ENCODE measurements at regions not wholly inside any gene's neighbourhood (a gene's known extent, or its start where the extent isn't known, plus 50 kb on each side); places are given as distances from the start of the nearest gene placed in this dataset.
"Not testable (repeated sequence)": the region's sequence is repeated elsewhere in the genome, so short reads cannot be mapped to it uniquely, and the experiment has no call there.

DNA sequence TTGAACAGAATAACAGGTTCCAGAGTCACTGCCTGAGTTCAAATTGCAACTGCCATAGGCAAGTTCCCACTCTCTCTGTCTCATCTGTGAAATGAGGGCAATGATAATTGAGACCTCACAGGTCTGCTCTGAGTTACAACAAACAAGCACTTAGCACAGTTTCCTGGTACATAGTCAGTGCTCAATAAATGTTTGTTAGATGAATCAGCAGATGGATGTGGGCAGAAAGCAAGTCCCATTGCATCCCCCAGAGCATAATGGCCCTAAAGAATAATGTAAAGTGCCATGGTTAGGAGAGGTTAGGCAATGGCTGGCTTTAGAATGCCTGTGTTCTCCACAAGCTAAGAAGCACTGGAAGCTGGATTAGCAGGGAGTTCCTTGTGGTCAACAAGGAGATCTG is 136.5 kb upstream of the LARP1 start:
- no peak for DNase-seq

DNA sequence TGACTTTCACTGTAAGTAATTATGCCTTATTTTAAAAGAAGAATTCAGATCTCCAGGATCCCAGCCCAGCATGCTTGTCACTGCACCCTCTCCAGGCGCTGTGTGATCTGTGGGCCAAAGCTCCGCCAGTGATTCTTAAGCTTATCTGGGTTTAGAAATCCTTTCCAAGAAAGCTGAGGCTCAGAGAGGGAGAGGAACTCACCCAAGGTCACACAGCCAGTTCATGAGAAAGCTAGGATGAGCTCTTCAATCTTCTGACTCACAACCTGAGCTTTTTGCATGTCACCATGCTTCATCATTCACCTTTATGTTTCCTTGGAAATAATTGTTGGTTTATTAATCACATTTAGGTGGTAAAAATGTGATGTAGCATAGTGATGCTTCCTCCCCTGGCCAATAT is 136.6 kb upstream of the HAND1 start:
- no peak for DNase-seq

DNA sequence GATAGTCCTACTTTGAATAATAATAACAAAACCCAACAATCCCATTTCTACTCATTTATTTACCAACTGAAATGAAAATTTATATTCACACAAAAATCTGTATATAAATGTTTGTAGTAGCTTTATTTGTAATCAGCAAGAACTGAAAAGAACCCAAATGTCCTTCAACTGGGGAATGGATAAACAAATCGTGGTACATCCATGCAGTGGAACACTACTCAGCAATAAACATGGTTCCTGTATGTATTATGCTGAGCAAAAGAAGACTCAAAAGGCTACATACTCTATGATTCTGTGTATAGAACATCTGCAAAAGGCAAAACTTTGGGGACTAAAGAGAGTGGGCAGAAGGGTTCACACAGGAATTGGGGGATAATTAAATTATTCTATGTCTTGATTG is 136.1 kb upstream of the HAND1 start:
- DNase-seq = no peak

DNA sequence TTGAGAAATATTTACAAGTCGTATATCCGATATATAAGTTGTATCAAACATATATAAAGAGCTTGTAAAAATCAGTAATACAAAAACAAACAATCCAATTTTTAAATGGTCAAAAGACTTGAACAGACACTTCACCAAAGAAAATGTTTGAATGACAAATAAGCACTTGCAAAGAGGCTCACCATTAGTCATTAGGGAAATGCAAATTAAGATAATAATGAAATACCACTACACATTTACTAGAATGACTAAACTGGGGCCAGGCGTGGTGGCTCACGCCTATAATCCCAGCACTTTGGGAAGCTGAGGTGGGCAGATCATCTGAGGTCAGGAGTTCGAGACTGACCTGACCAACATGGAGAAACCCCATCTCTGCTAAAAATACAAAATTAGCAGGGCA is 134.6 kb upstream of the HAND1 start:
- DNase-seq = no peak

DNA sequence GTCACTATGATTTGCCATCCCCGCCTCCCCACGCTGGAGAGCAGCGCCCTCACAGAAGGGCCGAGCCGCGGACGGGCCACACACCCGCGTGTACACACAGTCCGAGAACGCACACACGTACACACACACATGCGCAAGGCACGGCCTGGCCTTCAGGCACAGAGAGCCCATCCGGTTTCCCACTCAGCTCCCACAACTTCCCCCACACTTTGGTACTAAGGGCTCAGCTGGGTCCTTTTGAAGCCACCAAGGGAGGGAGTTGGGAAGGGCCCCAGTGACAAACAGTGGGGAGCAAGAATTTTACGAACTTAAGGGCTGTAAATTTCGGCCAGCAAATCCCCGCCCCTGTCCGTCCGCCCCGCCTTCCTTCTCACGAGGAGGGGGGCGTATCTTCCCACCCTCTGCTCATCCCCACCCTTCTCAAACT is 133.3 kb upstream of the HAND1 start:
- DNase-seq = peak; percentile 33

DNA sequence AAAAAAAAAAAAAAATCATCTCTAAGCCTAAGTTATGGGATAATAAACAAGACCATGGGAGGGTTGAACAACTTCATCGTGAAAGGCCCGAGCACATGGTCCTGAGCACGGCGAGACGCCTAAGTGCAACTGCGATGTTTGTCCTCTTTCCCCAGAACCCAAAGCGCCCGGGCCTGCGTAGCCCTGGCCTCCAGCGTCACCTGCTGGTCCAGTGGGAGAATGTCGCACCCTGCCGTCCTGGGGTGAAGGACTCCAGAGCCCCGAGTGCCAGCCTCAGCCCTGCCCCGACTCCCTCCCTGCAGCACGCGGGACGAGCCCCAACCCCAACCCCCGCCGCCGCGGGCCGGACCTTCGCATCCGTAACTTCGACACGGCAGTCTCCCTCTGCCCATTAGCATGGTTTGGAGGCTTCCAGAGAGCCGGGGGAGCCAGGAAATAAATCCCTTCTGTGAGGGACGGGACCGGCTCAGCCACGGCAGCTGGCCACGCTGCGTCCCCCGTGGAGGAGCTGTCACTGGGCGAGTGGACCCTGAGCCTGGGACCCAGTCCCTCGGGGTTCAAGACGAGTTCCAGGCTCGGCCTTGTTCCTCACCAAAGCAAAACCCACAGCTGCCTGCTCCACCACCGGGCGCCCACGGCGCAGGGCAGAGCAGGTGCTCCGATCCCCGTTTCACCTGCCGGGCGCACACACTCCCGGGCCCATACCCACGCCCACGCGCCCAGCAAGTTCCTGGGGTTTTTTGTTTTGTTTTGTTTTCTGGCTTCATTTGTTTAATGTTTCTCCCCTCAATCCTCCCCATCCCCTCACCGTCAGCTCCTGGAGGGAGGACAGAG is 132.5 kb upstream of the HAND1 start:
- DNase-seq = peak; percentile 84

DNA sequence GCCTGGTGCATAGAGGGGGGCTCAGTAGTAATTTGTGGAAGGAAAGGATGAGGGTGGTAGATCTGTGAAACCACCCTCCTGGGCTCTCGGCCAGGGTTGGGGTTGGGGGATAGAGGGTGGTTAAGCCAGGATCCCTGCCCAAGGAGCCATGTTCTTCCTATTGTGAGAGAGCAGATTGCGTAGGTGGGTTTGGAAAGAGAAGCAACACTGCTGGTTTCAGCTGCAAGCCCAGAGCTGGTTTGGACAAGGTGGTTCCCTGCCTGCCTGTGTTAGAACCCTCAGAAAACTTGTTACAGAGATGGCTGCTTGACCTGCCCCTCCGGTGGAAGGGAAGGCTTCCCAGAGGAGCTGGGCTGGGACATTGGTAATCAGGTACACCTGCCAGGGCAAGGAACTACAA is 131.2 kb upstream of the HAND1 start:
- no peak for DNase-seq

DNA sequence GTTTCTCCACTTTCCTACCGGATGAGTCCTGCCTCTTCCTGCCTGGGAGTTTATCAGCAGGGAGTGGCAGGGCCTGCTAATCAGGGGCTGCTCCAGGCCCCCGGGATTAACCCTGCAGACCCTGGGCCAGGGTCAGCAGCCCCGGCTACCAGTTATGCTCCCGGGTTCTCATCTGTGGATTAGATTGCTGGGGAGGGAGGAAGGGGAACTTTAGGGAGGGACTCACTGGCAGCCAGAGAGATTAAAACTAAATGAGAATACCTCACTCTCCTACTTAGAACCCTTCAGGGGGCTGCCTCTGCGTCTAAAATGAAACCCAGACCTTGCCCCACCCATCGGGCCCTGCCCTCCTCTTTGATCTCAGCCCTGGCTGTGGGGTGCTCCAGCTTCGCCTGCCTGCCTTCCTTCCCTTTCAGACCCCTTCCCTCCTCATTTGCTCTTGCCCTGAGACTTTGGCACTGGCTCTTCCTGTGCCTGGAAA is 130.5 kb upstream of the HAND1 start:
- DNase-seq = no peak

DNA sequence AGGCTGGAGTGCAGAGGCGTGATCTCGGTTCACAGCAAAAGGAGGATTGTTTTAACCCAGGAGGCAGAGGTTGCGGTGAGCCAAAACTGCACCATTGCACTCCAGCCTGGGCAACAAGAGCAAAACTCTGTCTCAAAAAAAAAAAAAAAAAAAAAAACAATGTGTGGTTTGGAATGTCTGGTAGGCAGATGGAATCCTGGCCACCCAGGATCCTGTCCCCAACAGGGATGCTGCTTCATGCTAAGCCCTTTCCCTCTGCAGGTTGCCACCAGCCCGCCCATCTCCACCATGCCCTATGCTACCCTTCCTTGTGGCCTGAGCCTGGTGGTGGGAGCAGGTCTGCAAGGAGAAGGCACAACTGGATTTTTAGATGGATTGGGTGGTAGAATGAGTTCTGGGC is 129.7 kb upstream of the HAND1 start:
- DNase-seq = no peak

DNA sequence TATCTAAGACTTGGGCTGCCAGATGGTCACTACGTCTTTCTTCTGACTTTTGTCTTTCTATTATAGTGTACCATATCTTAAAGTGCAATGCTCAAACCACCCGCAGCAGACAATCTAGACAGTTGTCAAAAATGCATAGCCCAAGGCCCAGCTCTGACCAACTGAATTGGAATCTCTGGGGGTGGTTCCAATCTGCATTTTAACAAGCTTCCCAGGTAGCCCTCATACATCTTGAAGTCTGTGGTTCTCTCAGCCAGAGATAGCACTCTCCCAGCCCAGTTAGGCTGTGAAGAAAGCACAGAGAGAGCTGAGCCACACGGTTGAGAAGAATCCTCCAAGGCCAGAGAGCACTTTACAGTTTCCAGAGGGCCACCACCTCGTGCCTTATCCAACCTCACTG is 128.2 kb upstream of the HAND1 start:
- DNase-seq = no peak

DNA sequence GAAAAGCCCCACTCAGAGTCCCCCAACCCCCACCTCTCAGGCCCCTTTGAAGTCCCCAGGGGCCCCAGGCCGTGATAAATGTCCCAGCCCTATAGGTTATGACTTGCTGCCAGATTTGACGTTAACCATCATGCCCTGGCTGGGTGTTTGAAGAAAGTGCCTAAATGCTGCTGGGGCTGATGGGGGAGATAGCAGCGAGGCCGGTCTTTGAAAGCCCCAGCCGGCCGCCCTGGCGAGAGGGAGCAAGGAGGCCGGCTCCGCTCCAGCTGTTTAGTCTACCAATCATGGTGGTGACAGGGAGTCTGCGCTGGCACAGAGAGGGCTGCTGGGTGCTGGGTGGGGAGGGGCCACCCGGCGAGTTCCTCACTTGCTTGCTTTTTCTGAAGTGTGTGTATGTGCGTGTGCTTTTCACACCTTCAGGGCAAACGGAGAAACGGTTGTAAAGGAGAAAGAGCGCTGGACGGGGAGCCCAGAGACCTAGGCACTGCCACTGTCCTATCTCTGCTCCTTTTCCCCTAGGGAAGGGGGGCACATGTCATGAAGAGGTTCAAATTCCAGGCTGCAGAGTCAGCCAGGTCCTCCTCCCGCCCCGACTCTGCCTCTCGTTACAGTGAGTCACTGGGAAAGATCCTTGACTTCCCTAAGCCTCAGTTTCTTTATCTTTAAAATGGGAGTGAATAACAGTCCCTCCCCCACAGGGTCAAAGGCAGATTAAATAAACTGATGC is 126.1 kb upstream of the HAND1 start:
- no peak for DNase-seq

DNA sequence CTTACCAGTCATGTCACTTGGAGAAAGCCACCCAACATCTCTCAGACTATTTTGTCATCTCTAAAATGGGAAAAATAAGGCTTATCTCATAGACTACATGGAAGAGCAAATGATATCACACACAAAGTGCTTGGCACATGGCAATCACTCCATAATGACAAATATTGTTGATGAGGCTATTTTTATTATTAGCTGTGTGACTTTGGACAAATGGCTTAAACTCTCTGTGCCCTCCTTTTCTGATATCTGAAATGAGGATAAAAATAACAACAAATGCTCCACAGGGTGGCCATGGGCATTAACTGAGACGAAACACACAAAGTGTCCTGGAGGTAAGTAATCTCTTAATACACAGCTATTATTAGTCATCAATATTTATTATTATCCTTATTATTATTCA is 125.5 kb upstream of the HAND1 start:
- DNase-seq = no peak

DNA sequence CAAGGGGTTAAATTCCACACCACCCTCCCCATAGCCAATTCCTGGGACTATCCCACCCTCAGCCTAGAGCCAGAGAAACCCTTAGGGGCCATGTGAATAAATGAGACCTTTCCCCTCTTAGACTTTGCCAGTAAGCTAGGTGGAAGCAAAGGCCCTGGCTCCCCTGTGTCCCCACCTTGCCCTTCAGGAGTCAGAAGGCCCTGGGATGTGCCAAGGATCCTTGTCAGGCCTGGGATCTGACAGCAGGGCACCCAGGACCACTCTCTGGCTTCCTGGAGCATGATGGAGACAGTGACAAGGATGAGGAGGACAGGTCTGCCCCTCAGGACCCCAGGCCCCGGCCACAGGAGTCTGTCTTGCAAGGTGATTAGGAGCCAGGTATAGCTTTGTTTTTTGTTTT is 125.0 kb upstream of the HAND1 start:
- no peak for DNase-seq

DNA sequence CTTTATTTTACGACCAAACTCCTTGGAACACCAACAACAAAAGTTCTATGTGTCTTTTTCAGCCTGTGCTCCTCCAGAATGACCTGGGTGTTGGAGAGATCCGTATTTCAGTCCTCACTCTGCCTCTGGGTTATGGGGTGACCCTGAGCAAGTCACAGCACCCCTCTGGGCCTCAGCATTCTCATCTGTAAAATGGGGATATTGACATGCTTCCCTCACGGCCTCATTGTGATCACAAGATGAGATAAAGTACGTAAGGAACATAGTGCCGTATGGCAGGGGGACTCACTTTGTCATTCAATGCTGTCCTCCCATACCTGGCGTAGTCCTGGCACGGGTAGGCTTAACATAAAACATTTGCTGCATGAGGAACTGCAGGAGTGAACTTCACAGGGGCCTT is 123.0 kb upstream of the HAND1 start:
- DNase-seq = no peak

DNA sequence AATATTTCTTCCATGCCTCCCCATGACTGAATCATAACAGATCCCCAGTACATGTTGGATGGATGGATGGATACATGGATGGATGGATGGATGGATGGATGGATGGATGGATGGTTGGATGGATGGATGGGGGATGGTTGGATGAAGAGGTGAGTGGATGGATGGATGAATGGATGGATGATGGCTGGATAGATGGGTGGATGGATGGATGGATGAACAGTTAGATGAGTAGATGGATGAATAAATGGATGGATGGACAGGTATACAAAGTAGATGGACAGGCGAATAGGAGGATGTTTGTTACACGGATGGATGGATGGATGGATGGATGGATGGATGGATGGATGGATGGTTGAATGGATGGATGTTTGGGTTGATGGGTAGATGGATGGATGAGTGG is 120.0 kb upstream of the HAND1 start:
- no peak for DNase-seq

DNA sequence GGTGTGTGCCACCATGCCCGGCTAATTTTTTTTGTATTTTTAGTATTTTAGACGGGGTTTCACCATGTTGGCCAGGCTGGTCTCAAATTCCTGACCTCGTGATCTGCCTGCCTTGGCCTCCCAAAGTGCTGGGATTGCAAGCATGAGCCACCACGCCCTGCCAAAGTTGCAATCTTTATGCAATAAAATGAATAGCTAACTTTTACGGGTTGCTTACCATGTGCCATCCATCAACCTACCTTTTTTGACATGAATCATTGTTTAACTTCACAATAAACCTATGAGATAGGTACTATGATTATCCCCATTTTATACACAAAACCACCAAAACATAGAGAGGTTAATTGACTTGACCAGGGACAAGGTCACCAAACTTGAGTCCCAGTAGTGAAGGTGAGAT is 118.8 kb upstream of the HAND1 start:
- not testable (repeated sequence) for DNase-seq

DNA sequence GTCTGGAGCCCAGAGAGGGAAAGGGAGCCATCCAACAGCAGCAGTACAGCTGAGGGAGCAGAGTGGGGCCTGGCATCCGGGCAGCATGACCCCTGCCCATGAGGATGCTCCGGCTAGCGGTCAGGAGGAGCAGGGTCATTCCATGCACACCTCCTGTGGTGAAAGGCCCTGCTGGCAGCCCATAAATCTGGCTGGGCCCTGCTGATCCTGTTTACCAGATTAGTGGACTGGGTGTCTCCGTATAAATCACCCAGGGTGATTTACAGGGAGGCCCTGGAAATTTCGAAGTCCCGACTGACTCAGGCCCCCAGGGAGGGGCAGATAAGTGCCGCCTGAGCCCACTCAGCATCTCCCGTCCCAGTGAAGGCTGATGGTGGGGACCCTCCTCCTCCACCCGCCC is 117.6 kb upstream of the HAND1 start:
- DNase-seq = no peak

DNA sequence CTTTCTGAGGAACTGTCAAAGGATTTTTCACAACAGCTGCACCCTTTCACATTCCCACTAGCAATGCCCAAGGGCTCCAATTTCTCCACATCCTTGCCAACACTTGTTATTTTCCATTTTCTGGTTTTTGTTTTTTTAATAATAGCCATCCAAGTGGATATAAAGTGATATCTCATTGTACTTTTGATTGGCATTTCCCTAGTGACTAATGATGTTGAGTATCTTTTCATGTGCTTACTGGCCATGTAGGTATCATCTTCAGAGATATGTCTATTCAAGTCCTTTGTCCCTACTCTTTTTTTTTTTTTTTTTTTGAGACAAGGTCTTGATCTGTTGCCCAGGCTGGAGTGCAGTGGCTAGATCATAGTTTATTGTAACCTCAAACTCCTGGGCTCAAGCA is 115.8 kb upstream of the HAND1 start:
- no peak for DNase-seq

DNA sequence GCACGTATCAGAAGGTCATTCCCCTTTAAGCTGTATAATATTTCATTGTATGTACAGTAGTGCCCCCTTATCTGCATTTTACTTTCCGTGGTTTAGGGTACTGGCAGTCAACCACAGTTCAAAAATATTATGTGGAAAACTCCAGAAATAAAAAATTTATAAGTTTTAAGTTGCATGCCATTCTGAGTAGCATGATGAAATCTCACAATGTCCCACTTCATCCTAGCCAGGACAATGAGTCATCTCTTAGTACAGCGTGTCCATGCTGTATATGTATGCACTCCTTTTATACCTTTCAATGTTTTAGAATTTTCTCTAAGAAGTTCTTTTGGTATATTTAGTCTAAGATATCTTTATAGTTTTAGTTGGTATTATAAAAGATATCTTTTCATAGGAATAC is 115.0 kb upstream of the HAND1 start:
- DNase-seq = no peak

DNA sequence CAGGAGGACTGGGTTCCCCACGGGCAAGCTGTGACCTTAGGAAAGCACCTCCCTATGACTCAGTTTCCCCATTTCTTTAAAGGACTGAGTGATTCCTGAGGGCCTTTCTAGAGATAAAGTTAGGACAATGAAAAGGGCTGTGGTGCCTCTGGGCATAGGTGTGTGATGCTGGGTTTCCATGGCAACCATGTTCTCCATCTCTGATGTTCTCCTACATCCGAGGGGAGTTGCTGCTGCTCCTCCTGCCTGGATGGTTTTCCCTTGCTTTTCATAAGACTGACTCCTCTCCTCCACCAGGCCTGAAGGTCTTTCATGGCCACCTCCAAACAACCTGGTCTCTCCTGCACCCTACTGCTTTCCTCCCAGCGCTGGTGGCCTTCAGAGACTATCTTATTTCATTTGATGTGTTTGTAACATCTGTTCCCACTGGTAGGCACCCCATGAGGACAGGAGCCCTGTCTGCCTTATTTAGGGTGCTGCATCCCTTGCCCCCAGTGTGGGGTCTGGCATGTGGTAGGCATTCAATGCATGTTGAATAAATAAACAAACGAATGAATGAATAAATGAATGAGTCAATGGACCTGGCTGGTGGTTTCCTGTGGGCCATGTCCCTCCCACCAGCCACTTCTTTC is 112.2 kb upstream of the HAND1 start:
- DNase-seq = no peak

DNA sequence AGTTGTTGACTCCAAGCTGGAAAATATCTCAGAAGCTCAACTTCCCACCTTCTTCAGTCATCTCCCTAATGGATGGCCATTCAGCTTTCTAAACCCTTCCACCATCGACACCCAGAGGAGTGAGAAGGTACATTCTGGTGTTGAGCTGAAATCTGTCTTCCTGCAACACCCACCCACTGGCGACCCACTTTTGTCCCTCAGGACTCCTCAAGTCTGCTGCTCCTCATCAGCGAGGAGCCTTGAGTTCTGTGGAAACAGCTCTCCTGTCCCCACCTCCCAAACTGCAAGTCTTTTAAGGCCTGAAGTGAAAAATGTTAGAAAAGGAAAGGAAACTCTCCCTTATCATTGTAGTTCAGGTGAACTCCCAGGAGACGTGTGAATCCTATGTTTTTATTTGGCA is 111.5 kb upstream of the HAND1 start:
- no peak for DNase-seq

DNA sequence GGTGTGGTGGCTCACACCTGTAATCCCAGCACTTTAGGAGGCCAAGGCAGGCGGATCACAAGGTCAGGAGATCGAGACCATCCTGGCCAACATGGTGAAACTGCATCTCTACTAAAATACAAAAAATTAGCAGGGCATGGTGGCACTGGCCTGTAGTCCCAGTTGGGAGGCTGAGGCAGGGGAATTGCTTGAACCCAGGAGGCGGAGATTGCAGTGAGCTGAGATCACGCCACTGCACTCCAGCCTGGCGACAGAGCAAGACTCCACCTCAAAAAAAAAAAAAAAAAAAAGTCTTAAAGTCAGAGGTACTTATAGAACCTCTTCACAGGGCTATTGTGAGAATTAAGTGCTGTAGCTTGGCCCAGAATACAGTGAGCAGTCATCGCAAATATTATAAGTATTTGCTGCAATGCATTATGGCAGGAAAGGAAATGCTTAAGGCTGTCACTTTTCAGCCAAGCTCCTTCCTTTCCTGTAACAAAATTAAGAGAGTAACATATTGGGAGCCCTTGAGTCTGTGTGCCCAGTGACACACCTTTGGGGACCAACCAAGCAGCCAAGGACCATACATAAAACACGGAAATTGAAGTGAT is 110.9 kb upstream of the HAND1 start:
- DNase-seq = not testable (repeated sequence)

DNA sequence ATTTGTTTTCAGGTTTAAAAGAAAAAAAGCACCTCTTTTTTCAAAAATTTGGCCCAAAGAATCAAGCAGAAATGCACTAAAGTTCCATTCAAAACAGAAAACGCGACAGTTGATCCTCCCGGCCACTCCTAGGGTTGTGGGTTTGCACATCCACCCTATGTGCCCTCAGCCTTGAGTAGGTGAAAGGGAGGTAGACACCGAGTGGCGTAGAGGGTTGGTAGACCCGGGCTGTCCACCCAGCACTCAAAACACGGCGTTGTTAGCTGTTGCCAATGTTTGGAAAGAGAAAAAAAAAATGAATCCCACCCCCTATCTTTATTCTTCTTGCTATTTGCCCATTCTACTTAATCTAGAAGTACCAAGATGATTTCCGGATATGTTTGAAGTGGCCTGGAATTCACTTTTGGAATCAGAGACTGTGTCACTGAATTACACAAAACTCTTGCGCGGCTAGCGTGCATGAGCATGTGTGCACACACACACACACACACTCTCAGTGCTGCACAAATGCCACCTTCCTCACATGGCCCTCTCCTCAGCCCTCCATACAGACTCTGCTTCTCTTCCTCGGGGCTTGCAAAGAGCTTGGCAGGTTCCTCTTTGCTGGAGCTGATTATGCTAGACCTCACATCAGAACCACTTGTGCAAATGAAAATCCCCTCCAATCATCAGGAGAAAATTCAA is 110.2 kb upstream of the HAND1 start:
- DNase-seq = no peak

Data from dermis blood vessel endothelial cell (primary cell).